Jurkat, Clone E6-1 (cell line): ENCODE measurements at regions not wholly inside any gene's neighbourhood (a gene's known extent, or its start where the extent isn't known, plus 50 kb on each side); places are given as distances from the start of the nearest gene placed in this dataset.

Experiments used
- DNase-seq: peaks from one replicate; pipeline ENCODE4 v3.0.0-alpha.2; 2011; ENCODE audit warnings: low read depth, low spot score
- H3K4me3 ChIP-seq: 2 replicates; pipeline ENCODE4 v1.5.1; 2011; ENCODE audit warnings: mild to moderate bottlenecking, low read length, control low read depth, moderate library complexity

- DNase-seq, result no peak
These were observed 244.9 kb downstream of the FAM43A start for GRCh38 chr3:194930377-194931204.

GRCh38 chr3:194931347-194931746 is 245.7 kb downstream of the FAM43A start:
- DNase-seq, result no peak

More at GRCh38 chr3:194930377-194931204, 244.9 kb downstream of the FAM43A start:
- H3K4me3 ChIP-seq, result no peak overlapping the region

GRCh38 chr3:194931865-194932264 is 246.2 kb downstream of the FAM43A start:
- no peak for DNase-seq
- no peak overlapping the region for H3K4me3 ChIP-seq

More at GRCh38 chr3:194931347-194931746, 245.7 kb downstream of the FAM43A start:
- no peak overlapping the region for H3K4me3 ChIP-seq

GRCh38 chr3:194933465-194933864 is 247.8 kb downstream of the FAM43A start:
- DNase-seq, result no peak
- no peak overlapping the region for H3K4me3 ChIP-seq

GRCh38 chr3:194935061-194935460 is 249.4 kb downstream of the FAM43A start:
- DNase-seq, result no peak
- H3K4me3 ChIP-seq, result no peak overlapping the region

- DNase-seq, result no peak
- no peak overlapping the region for H3K4me3 ChIP-seq
These were observed 250.2 kb downstream of the FAM43A start for GRCh38 chr3:194935632-194936470.

- H3K4me3 ChIP-seq, result no peak overlapping the region
- DNase-seq, result no peak
These were observed 251.0 kb downstream of the FAM43A start for GRCh38 chr3:194936659-194937058.

- no peak overlapping the region for H3K4me3 ChIP-seq
- DNase-seq, result no peak
These were observed 251.5 kb downstream of the FAM43A start for GRCh38 chr3:194937144-194937543.

- no peak for DNase-seq
These were observed 252.2 kb downstream of the FAM43A start for GRCh38 chr3:194937882-194938321.

GRCh38 chr3:194938845-194939531 is 253.3 kb downstream of the FAM43A start:
- DNase-seq, result no peak
- H3K4me3 ChIP-seq, result no peak overlapping the region

More at GRCh38 chr3:194937882-194938321, 252.2 kb downstream of the FAM43A start:
- no peak overlapping the region for H3K4me3 ChIP-seq

- no peak for DNase-seq
- H3K4me3 ChIP-seq, result no peak overlapping the region
These were observed 253.8 kb downstream of the FAM43A start for GRCh38 chr3:194939532-194939909.

- DNase-seq, result no peak
- H3K4me3 ChIP-seq, result no peak overlapping the region
These were observed 254.5 kb downstream of the FAM43A start for GRCh38 chr3:194939949-194940770.

GRCh38 chr3:194941360-194941955 is 255.8 kb downstream of the FAM43A start:
- no peak for DNase-seq
- H3K4me3 ChIP-seq, result no peak overlapping the region

- H3K4me3 ChIP-seq, result no peak overlapping the region
- DNase-seq, result no peak
These were observed 256.4 kb downstream of the FAM43A start for GRCh38 chr3:194941956-194942511.

- H3K4me3 ChIP-seq, result no peak overlapping the region
- DNase-seq, result no peak
These were observed 258.8 kb downstream of the FAM43A start for GRCh38 chr3:194944526-194944925.

GRCh38 chr3:194945508-194945907 is 259.8 kb downstream of the FAM43A start:
- no peak for DNase-seq
- H3K4me3 ChIP-seq, result no peak overlapping the region

GRCh38 chr3:194946091-194946490 is 260.4 kb downstream of the FAM43A start:
- DNase-seq, result no peak
- no peak overlapping the region for H3K4me3 ChIP-seq

- no peak for DNase-seq
- H3K4me3 ChIP-seq, result no peak overlapping the region
These were observed 263.9 kb downstream of the FAM43A start for GRCh38 chr3:194949592-194949991.
